Astrocyte of the cerebellum (primary cell): ENCODE measurements at regions not wholly inside any gene's neighbourhood (a gene's known extent, or its start where the extent isn't known, plus 50 kb on each side); places are given as distances from the start of the nearest gene placed in this dataset.

ENCODE experiments used
- DNase-seq: peaks from one replicate; pipeline ENCODE4 v3.0.0-alpha.2; 2011; ENCODE audit warnings: low read depth
- H3K4me3 ChIP-seq: 2 replicates; pipeline ENCODE4 v1.5.1; 2011; ENCODE audit warnings: mild to moderate bottlenecking, low read depth, low read length, moderate library complexity
- in situ Hi-C: cut with HindIII; loops from 2 replicates; pipeline ENCODE4 v1.10.0; 2017; ENCODE audit warnings: low sequenced_read_pairs
- TF ChIP-seq, protein P1 (sequence below): IDR thresholded peaks from 2 replicates; pipeline ENCODE4 v1.5.1; 2012; ENCODE audit warnings: low read length, low read depth, moderate library complexity, mild to moderate bottlenecking; ENCODE audit errors: missing control alignments

DNA sequence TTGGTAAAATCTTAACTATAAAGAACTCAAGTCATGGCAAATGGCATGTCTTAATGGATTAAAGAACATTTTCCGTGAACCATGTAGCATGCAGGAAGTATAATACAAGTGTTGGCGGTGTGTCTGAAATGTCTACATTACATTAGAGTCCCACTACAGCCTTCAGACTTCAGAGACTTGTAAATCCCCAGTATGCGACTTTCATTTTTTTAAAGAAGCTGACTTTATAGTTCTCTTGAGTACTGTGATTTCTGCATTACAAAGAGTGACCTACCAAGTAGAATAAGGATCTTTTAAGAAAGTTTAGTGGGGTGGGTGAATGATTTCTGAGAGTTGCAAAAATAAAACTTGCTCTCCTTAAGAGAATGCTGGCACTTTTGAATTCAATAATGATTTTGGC, 140.7 kb upstream of the FN1 start:
- TF ChIP-seq, protein P1, sequence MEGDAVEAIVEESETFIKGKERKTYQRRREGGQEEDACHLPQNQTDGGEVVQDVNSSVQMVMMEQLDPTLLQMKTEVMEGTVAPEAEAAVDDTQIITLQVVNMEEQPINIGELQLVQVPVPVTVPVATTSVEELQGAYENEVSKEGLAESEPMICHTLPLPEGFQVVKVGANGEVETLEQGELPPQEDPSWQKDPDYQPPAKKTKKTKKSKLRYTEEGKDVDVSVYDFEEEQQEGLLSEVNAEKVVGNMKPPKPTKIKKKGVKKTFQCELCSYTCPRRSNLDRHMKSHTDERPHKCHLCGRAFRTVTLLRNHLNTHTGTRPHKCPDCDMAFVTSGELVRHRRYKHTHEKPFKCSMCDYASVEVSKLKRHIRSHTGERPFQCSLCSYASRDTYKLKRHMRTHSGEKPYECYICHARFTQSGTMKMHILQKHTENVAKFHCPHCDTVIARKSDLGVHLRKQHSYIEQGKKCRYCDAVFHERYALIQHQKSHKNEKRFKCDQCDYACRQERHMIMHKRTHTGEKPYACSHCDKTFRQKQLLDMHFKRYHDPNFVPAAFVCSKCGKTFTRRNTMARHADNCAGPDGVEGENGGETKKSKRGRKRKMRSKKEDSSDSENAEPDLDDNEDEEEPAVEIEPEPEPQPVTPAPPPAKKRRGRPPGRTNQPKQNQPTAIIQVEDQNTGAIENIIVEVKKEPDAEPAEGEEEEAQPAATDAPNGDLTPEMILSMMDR: no peak
- in situ Hi-C loops: no loop called here
- no peak for DNase-seq
- H3K4me3 ChIP-seq: no peak overlapping the region

DNA sequence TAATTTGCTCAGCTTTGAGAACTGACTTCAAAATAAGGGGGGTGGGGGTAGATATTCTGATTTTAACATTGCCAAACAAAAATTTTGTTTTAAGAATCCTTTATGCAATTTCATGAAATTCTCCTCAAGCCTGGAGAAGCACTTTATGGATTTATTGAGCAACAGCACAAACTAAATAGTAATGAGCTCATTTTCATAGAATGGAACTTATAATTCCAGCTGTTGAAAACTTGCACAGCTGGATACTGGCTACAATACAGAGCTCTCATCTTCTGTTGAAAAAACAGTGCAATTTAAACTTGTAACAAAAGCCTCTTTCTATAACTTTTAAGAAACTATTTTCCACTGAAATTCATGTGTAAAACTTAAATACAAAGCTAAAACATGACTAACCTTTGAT, 137.6 kb upstream of the FN1 start:
- in situ Hi-C loops: no loop called here
- H3K4me3 ChIP-seq: no peak overlapping the region
- TF ChIP-seq, protein P1: no peak
- no peak for DNase-seq

DNA sequence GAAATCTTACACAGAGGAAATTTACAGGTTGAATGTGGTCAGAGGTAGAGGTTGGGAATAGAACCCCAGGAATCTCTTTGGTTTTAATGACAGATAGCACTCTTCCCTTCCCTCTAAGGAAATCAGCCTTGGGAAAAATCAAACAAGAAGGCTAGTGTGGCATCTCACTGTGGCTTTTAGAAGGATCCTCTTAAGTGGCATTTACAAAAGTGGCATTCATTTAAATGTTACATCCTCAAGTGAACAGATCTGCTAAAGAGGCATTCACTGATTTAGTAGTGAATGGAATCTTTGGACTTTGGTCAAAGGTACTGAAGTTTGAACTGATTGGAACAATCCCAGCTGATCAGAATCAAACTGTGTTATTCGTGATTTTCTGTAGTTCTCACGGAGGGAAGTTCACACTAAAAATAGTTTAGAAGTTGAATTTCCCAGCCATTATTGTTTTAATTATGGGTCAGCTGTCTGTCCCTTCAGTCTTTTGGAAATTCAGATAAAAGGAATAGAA, 136.5 kb upstream of the FN1 start:
- no peak overlapping the region for H3K4me3 ChIP-seq
- no peak for DNase-seq
- in situ Hi-C loops: no loop called here
- TF ChIP-seq, protein P1: no peak

DNA sequence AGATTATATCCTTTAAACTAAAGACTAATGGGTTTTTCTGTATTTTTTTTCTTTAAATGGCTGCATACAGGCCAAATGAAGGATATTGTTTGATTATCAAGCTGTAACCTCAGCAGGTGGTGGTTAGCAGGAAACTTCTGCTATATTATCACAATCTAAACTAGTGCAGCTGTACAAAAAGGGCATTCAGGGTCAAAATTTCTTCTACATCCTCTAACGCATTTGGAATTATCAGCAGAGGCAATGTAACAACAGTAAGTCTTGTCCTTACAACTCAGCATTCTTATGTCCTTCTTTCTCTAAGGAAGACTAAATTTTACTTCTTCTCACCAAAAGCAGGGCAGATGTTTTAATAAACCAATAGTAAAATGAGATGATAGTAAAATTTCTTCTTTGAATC, 135.8 kb upstream of the FN1 start:
- DNase-seq: no peak
- TF ChIP-seq, protein P1: no peak
- in situ Hi-C loops: no loop called here
- H3K4me3 ChIP-seq: no peak overlapping the region

DNA sequence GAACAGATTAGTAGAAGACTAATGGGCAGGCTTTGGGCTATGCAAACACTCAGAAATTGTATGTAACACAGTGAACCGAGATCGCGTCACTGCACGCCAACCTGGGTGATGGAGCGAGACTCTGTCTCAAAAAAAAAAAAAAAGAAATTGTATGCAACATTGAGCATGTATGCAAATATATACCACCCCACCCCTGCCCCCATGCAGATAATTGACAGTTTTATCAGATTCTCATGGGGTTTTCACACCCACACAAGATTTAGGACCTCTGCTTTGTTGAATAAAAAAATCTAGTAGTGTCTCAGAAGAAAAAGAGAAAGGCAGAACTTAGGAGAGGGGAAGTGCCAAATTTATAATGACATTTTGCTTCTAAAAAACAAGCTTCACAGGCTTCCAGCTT, 131.6 kb upstream of the FN1 start:
- H3K4me3 ChIP-seq: no peak overlapping the region
- in situ Hi-C loops: no loop called here
- DNase-seq: no peak
- TF ChIP-seq, protein P1: no peak

DNA sequence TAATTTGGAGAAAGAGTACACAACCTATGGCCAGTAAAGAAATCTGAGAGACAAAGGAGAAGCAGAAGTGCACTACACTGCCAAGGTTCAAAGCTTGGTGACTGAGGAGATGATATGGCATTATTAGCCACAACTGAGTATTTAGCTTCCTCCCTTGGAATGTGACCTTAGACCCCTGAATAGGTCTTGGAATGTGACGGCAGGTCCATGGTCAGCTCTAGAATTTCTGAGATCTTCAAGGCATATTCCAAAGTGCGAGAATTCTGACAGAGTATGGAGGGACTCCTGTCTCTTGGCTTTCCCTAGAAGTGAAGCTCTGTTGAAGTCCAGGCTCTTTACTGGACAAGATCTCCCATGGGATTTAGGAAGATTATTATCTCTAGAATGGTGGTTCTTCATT, 130.0 kb upstream of the FN1 start:
- TF ChIP-seq, protein P1: no peak
- DNase-seq: no peak
- no peak overlapping the region for H3K4me3 ChIP-seq
- in situ Hi-C loops: no loop called here

DNA sequence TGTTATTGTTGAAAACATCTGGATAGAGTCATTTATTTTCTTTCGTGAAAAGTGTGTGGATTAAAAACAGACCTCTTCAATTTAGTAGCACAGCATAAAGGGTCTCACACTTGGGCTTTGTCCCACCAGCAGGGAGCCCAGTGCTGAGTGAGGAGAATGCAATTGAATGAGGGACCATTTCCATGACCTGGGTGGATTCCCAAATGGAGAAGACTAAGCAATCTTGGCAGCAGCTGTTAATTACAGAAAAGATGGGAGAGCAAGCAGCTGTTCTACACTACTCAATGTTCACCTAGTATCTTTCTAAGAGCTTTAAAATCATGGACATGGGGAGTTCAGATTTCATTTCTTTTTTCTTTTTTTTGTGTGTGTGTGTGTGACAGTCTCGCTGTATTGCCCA, 121.8 kb upstream of the FN1 start:
- in situ Hi-C loops: no loop called here
- TF ChIP-seq, protein P1: no peak
- DNase-seq: no peak
- no peak overlapping the region for H3K4me3 ChIP-seq
